Vagina (tissue), 2 donors: ENCODE measurements at regions not wholly inside any gene's neighbourhood (a gene's known extent, or its start where the extent isn't known, plus 50 kb on each side); places are given as distances from the start of the nearest gene placed in this dataset.

Source experiments
- DNase-seq, 2 donors: peaks; one replicate each; pipeline ENCODE4 v3.0.0-alpha.2; 2017; ENCODE audit errors: extremely low spot score in 2 of 2
- H3K27ac ChIP-seq: fragments of 200-600 bp; sonication (generic); one replicate; pipeline ENCODE4 v1.5.1; 2019
- H3K27me3 ChIP-seq: fragments of 200-600 bp; sonication (generic); one replicate; pipeline ENCODE4 v1.5.1; 2019
- H3K36me3 ChIP-seq, 2 donors: fragments of 200-600 bp; sonication (generic); one replicate each; pipeline ENCODE4 v1.5.1; 2017 to 2019
- H3K4me1 ChIP-seq: fragments of 200-600 bp; sonication (generic); one replicate; pipeline ENCODE4 v1.5.1; 2019
- H3K4me3 ChIP-seq, 2 donors: fragments of 200-600 bp; sonication (generic); 1 replicate in 1 of 2; 2 replicates in 1 of 2; pipeline ENCODE4 v1.5.1; 2016 to 2019
- H3K9me3 ChIP-seq: fragments of 200-600 bp; sonication (generic); one replicate; pipeline ENCODE4 v1.5.1; 2019
- POLR2A ChIP-seq, 2 donors: fragments of 450-650 bp; IDR thresholded peaks; one replicate each; pipeline ENCODE4 v1.6.1; 2017; ENCODE audit warnings: antibody characterized with exemption in 2 of 2, mild to moderate bottlenecking in 2 of 2, moderate library complexity in 2 of 2
- POLR2AphosphoS5 ChIP-seq, 2 donors: sonication (generic); formaldehyde crosslinking; IDR thresholded peaks; one replicate each; pipeline ENCODE4 v1.9.0; 2017; ENCODE audit warnings: antibody characterized with exemption in 2 of 2, mild to moderate bottlenecking in 2 of 2, low read depth in 1 of 2; ENCODE audit not compliant: insufficient read depth in 1 of 2
- intact Hi-C: fragments of 100-400 bp; cut with DNase I; formaldehyde crosslinking; loops from one replicate; pipeline ENCODE4 v1.15.1; 2023
- TF ChIP-seq, protein P1 (sequence below), 3 experiments: fragments of 450-650 bp in 2 of 3; fragments of 200-600 bp in 1 of 3; sonication (generic) in 1 of 3; IDR thresholded peaks; one replicate each; pipeline ENCODE4 v1.5.1; 2017 to 2019; ENCODE audit warnings: antibody characterized with exemption in 3 of 3, mild to moderate bottlenecking in 2 of 3, moderate library complexity in 2 of 3

DNA sequence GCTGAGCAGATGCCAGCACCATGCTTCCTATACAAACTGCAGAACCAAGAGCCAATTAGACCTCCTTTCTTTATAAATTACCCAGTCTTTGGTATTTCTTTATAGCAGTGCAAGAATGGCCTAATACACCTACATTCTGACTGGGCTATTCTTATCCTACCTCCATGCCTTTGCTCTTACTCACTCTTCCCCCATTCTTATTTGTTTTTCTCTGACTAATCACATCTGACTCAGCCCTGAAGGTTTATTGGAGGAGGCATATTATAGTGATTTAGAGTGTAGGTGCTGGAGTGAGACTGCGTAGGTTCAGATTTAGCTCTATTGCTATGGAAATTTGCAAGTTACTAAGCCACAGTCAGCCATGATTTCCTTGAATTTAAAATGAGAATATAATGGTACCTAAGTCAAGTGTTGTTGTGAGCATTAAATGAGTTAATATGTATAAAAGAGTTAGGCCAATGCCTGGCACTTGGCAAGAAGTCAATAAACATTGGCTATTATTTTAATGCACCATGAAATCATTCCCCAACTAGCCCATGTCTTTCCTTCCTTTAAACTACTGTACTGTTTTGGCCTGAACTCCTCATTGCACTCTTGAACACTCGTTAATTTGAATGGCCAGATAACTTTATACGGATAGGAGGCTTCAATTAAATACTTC lies 531.2 kb upstream of the ZNF608 start:
- Histone ChIP-seq H3K27ac (no peak overlapping the region), H3K4me1 (no peaks in the 10 kb centered on the region), H3K36me3 (no peaks in the 10 kb centered on the region), H3K27me3 (no peaks in the 10 kb centered on the region), H3K4me3 (no peak overlapping the region), H3K9me3 (no peaks in the 10 kb centered on the region)
- intact Hi-C loops: no loop called here
- DNase-seq: no peak
- TF ChIP-seq POLR2AphosphoS5 (IDR thresholded peaks at IDR 0.05; ENCODE audit: insufficient read depth in 1 of 2, low read depth in 1 of 2): peak in 1 of 2 donors; percentile 17
- no peak for TF ChIP-seq POLR2A (IDR thresholded peaks at IDR 0.05)

DNA sequence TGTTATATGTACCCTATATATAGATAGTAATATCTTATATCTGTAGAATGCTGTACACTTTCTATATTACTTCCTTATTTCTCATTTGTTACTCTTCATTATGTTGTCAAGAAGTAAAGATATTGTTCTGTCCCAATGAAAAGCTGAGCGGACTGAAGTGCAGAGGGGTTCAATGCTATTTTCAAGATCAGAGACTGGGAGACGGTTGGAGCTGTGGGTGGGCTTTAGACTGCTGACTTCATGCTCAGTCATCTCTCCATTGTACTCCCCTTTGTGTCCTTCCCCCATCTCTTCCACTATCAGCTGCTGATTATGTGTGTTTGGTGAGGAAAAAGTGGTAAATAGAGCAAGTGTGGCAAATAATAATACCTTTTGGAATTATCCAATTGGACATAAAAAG lies 532.3 kb upstream of the ZNF608 start:
- TF ChIP-seq POLR2A (IDR thresholded peaks at IDR 0.05) (no peak), POLR2AphosphoS5 (IDR thresholded peaks at IDR 0.05; ENCODE audit: insufficient read depth in 1 of 2, low read depth in 1 of 2) (no peak)
- TF ChIP-seq, protein P1, sequence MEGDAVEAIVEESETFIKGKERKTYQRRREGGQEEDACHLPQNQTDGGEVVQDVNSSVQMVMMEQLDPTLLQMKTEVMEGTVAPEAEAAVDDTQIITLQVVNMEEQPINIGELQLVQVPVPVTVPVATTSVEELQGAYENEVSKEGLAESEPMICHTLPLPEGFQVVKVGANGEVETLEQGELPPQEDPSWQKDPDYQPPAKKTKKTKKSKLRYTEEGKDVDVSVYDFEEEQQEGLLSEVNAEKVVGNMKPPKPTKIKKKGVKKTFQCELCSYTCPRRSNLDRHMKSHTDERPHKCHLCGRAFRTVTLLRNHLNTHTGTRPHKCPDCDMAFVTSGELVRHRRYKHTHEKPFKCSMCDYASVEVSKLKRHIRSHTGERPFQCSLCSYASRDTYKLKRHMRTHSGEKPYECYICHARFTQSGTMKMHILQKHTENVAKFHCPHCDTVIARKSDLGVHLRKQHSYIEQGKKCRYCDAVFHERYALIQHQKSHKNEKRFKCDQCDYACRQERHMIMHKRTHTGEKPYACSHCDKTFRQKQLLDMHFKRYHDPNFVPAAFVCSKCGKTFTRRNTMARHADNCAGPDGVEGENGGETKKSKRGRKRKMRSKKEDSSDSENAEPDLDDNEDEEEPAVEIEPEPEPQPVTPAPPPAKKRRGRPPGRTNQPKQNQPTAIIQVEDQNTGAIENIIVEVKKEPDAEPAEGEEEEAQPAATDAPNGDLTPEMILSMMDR (IDR thresholded peaks at IDR 0.05): no peak
- H3K27ac ChIP-seq: no peak overlapping the region
- no peak for DNase-seq
- H3K4me3 ChIP-seq: no peak overlapping the region
- H3K9me3 ChIP-seq: no peaks in the 10 kb centered on the region
- intact Hi-C loops: no loop called here
- no peaks in the 10 kb centered on the region for H3K36me3 ChIP-seq
- H3K27me3 ChIP-seq: no peaks in the 10 kb centered on the region
- no peaks in the 10 kb centered on the region for H3K4me1 ChIP-seq

DNA sequence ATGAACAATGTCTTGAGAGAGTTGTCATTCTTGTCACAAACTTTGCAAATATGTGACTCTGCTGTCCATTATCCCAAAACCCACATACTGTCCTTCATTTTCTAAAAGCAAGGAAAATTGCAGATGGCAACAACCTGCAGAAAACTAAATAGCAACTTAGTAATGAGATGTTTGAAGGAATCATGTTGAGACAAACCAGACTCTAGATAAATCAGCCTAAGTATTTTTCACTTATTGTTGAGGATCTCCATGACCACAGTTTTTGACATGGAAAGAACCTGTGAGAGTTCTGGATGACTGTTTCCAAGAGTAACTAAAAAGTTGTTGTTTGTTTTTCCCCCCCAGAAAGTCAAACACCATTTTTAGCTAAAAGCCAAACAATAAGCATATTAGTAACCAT lies 535.2 kb upstream of the ZNF608 start:
- intact Hi-C loops: no loop called here
- TF ChIP-seq POLR2A (IDR thresholded peaks at IDR 0.05) (no peak), POLR2AphosphoS5 (IDR thresholded peaks at IDR 0.05; ENCODE audit: insufficient read depth in 1 of 2, low read depth in 1 of 2) (no peak)
- TF ChIP-seq, protein P1 (IDR thresholded peaks at IDR 0.05): no peak
- Histone ChIP-seq H3K4me1 (no peaks in the 10 kb centered on the region), H3K36me3 (no peaks in the 10 kb centered on the region), H3K27ac (no peak overlapping the region), H3K9me3 (no peaks in the 10 kb centered on the region), H3K4me3 (no peak overlapping the region), H3K27me3 (no peaks in the 10 kb centered on the region)
- no peak for DNase-seq

DNA sequence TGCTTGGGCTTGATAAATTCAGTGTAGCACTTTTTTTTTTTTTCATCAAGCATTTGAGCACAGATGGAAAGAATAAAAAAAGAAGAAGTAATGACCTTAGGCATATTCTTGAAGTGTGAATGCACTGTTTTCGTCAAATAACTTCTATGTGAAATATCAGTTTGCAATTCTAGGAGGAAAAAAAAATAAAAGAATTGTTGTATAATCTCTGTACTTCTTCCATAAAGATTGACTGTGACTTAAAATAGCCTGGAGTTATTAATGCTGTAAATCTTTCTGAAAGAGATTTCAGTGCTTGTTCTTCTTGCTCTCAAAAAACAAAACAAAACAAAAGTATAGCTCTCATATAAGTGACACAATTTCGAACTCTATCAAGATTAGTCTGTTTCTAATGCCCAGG lies 536.9 kb upstream of the ZNF608 start:
- intact Hi-C loops: no loop called here
- Histone ChIP-seq H3K9me3 (no peaks in the 10 kb centered on the region), H3K4me3 (no peak overlapping the region), H3K27me3 (no peaks in the 10 kb centered on the region), H3K4me1 (no peaks in the 10 kb centered on the region), H3K36me3 (no peaks in the 10 kb centered on the region), H3K27ac (no peak overlapping the region)
- no peak for TF ChIP-seq POLR2A (IDR thresholded peaks at IDR 0.05)
- TF ChIP-seq, protein P1 (IDR thresholded peaks at IDR 0.05): no peak
- no peak for TF ChIP-seq POLR2AphosphoS5 (IDR thresholded peaks at IDR 0.05; ENCODE audit: insufficient read depth in 1 of 2, low read depth in 1 of 2)
- no peak for DNase-seq

DNA sequence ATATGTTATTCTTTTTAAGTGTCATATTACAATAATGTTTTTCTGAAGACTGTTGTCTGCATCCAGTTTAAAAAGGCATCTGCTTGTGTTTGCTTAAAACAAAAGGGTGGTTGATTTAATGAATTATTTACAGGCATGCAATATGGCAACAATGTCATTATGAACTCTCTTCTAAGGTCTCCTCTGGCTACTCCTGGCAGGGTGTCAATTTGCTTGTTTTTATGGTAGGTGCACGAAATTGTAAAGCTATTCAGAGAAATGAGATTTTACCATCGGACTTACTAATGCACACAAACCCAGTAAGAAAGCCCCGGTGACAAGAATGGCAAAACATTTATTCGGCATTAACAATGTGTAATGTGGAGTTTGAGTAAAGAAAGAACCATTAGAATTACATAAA lies 539.8 kb upstream of the ZNF608 start:
- Histone ChIP-seq H3K9me3 (no peaks in the 10 kb centered on the region), H3K4me1 (no peaks in the 10 kb centered on the region), H3K4me3 (no peak overlapping the region), H3K27me3 (no peaks in the 10 kb centered on the region), H3K36me3 (no peaks in the 10 kb centered on the region), H3K27ac (no peak overlapping the region)
- TF ChIP-seq POLR2AphosphoS5 (IDR thresholded peaks at IDR 0.05; ENCODE audit: insufficient read depth in 1 of 2, low read depth in 1 of 2): no peak
- no peak for TF ChIP-seq POLR2A (IDR thresholded peaks at IDR 0.05)
- TF ChIP-seq, protein P1 (IDR thresholded peaks at IDR 0.05): no peak
- intact Hi-C loops: no loop called here
- DNase-seq: no peak
